ENCODE measurements at regions not wholly inside any gene's neighbourhood (a gene's known extent, or its start where the extent isn't known, plus 50 kb on each side); places are given as distances from the start of the nearest gene placed in this dataset.

GRCh38 chrX:78555401-78555980 is 103.6 kb downstream of the RTL3 start:
- TF ChIP-seq POLR2A (conservative IDR thresholded peaks at IDR 0.05) (no peak), GABPA (tag; conservative IDR thresholded peaks at IDR 0.05; ENCODE audit: low read depth) (no peak), POLR2AphosphoS5 (IDR thresholded peaks at IDR 0.05; ENCODE audit: control insufficient read depth, insufficient read depth, low read depth, low read length) (no peak), CCAR2 (IDR thresholded peaks at IDR 0.05; ENCODE audit: low read depth, low read length) (no peak), TAF15 (IDR thresholded peaks at IDR 0.05; ENCODE audit: low read depth, low read length) (no peak), UBTF (IDR thresholded peaks at IDR 0.05; ENCODE audit: borderline replicate concordance in 1 of 2, low read depth in 2 of 2, low read length in 2 of 2) (no peak), FOXM1 (IDR thresholded peaks at IDR 0.05; ENCODE audit: low read depth) (no peak), FOXM1 (CRISPR knock-in tag; IDR thresholded peaks at IDR 0.05; ENCODE audit: low read depth) (no peak)

Measured in K562 (cell line).